ACHN (cell line): ENCODE measurements at regions not wholly inside any gene's neighbourhood (a gene's known extent, or its start where the extent isn't known, plus 50 kb on each side); places are given as distances from the start of the nearest gene placed in this dataset.
A peak's percentile ranks its signal among the peaks of the same experiment; 100 is the strongest.

Source experiments
- DNase-seq: peaks from one replicate; pipeline ENCODE4 v3.0.0-alpha.2; 2015
- in situ Hi-C: cut with HindIII; loops from 2 replicates; pipeline ENCODE4 v1.10.0; 2017; ENCODE audit warnings: low sequenced_read_pairs, low pct_ligation_motif_present, low pct_unique_long_range_greater_than_20kb

- in situ Hi-C loops, result no loop called here
- DNase-seq, result peak; percentile 91
Measured at GRCh38 chr4:128524311-128524710, 236.7 kb upstream of the PGRMC2 start.

GRCh38 chr4:128521648-128522111 lies 234.1 kb upstream of the PGRMC2 start:
- DNase-seq, result no peak
- in situ Hi-C loops, result no loop called here

GRCh38 chr4:128521156-128521555 lies 233.5 kb upstream of the PGRMC2 start:
- no peak for DNase-seq
- in situ Hi-C loops, result no loop called here

- no peak for DNase-seq
- in situ Hi-C loops, result no loop called here
Measured at GRCh38 chr4:128519163-128519830, 231.7 kb upstream of the PGRMC2 start.

GRCh38 chr4:128517739-128518510 lies 230.3 kb upstream of the PGRMC2 start:
- DNase-seq, result peak; percentile 89
- in situ Hi-C loops, result no loop called here

GRCh38 chr4:128517096-128517738 lies 229.6 kb upstream of the PGRMC2 start:
- in situ Hi-C loops, result no loop called here
- peak; percentile 22 for DNase-seq

- no peak for DNase-seq
- in situ Hi-C loops, result no loop called here
Measured at GRCh38 chr4:128516301-128516969, 228.8 kb upstream of the PGRMC2 start.

- DNase-seq, result peak; percentile 23
- in situ Hi-C loops, result no loop called here
Measured at GRCh38 chr4:128513664-128514484, 226.3 kb upstream of the PGRMC2 start.

- in situ Hi-C loops, result no loop called here
Measured at GRCh38 chr4:128512767-128513322, 225.2 kb upstream of the PGRMC2 start.

GRCh38 chr4:128512161-128512560 lies 224.5 kb upstream of the PGRMC2 start:
- in situ Hi-C loops, result no loop called here
- DNase-seq, result no peak

More at GRCh38 chr4:128512767-128513322, 225.2 kb upstream of the PGRMC2 start:
- no peak for DNase-seq

GRCh38 chr4:128510850-128511249 lies 223.2 kb upstream of the PGRMC2 start:
- no peak for DNase-seq
- in situ Hi-C loops, result no loop called here

GRCh38 chr4:128502818-128503527 lies 215.4 kb upstream of the PGRMC2 start:
- in situ Hi-C loops, result no loop called here
- DNase-seq, result no peak

GRCh38 chr4:128501239-128501638 lies 213.6 kb upstream of the PGRMC2 start:
- DNase-seq, result no peak
- in situ Hi-C loops, result no loop called here

- no peak for DNase-seq
- in situ Hi-C loops, result no loop called here
Measured at GRCh38 chr4:128488055-128488705, 200.6 kb upstream of the PGRMC2 start.

GRCh38 chr4:128484896-128485295 lies 197.3 kb upstream of the PGRMC2 start:
- in situ Hi-C loops, result no loop called here
- DNase-seq, result no peak

GRCh38 chr4:128483816-128484215 lies 196.2 kb upstream of the PGRMC2 start:
- no peak for DNase-seq
- in situ Hi-C loops, result no loop called here

GRCh38 chr4:128483041-128483440 lies 195.4 kb upstream of the PGRMC2 start:
- in situ Hi-C loops, result no loop called here

More at GRCh38 chr4:128483041-128483440, 195.4 kb upstream of the PGRMC2 start:
- no peak for DNase-seq
